ENCODE measurements at regions not wholly inside any gene's neighbourhood (a gene's known extent, or its start where the extent isn't known, plus 50 kb on each side); places are given as distances from the start of the nearest gene placed in this dataset.

GRCh38 chr1:167146903-167147539, 53.1 kb downstream of the STYXL2 start:
- Histone ChIP-seq H3K4ac (replicated peaks; ENCODE audit: insufficient read length, low read depth, low read length) (no peak overlapping the region), H3K4me3 (ENCODE audit: extremely low read depth in 1 of 4, insufficient read depth in 2 of 4, low read depth in 3 of 4, low read length in 4 of 4) (no peak overlapping the region), H4K5ac (ENCODE audit: insufficient read length, low read depth, low read length) (no peak overlapping the region), H3K18ac (ENCODE audit: extremely low read depth, low read length) (no peak overlapping the region), H3K4me1 (replicated peaks in 1 of 4; ENCODE audit: control insufficient read depth in 3 of 4, insufficient read depth in 4 of 4, low read length in 3 of 4) (peaks cover 0 to 4% (median under 1%) of the 10 kb centered on the region in 4 experiments; a peak in 2 of 7 replicates), H3K36me3 (ENCODE audit: control insufficient read depth in 2 of 4, insufficient read depth in 4 of 4, low read length in 3 of 4) (no peaks in the 10 kb centered on the region), H3K9me3 (ENCODE audit: insufficient read depth in 2 of 2, low read depth in 1 of 2, low read length in 1 of 2) (0 out of 4 replicates have a peak, but pooled peaks cover 0 to 7% of the 10 kb centered on the region in 2 experiments), H2AFZ (ENCODE audit: low read length) (no peak overlapping the region), H2AK5ac (ENCODE audit: low read depth, low read length) (no peak overlapping the region), H3K27ac (ENCODE audit: low read depth, low read length) (no peak overlapping the region), H2BK12ac (ENCODE audit: low read depth, low read length) (no peak overlapping the region), H4K91ac (replicated peaks; ENCODE audit: insufficient read length, low read length) (no peak overlapping the region), H3K56ac (replicated peaks; ENCODE audit: insufficient read length, low read depth, low read length) (no peak overlapping the region), H2BK5ac (ENCODE audit: low read depth, low read length) (no peak overlapping the region), H2BK15ac (ENCODE audit: low read length) (no peak overlapping the region), H3K14ac (ENCODE audit: insufficient read length) (no peak overlapping the region), H3K79me1 (ENCODE audit: low read depth, low read length) (no peaks in the 10 kb centered on the region), H3K9ac (replicated peaks in 1 of 4; ENCODE audit: extremely low read depth in 1 of 4, low read depth in 3 of 4, low read length in 3 of 4) (no peak overlapping the region), H3K27me3 (replicated peaks in 1 of 4; ENCODE audit: control insufficient read depth in 3 of 4, extremely low read depth in 1 of 4, insufficient read depth in 3 of 4, low read length in 3 of 4) (no peaks in the 10 kb centered on the region), H2BK20ac (ENCODE audit: low read length) (no peak overlapping the region), H4K20me1 (replicated peaks in 1 of 2; ENCODE audit: control insufficient read depth in 1 of 2, insufficient read depth in 2 of 2, low read length in 2 of 2) (no peaks in the 10 kb centered on the region), H3K79me2 (ENCODE audit: control insufficient read depth in 1 of 2, insufficient read depth in 2 of 2, low read length in 2 of 2) (no peaks in the 10 kb centered on the region), H3K23me2 (ENCODE audit: low read depth, low read length) (no peaks in the 10 kb centered on the region), H2BK120ac (replicated peaks; ENCODE audit: low read depth, low read length) (no peak overlapping the region), H3K23ac (ENCODE audit: insufficient read length) (no peak overlapping the region), H3K4me2 (ENCODE audit: insufficient read depth in 1 of 2, low read depth in 2 of 2, low read length in 2 of 2) (no peak overlapping the region), H4K8ac (ENCODE audit: extremely low read depth, insufficient read depth, low read length) (no peak overlapping the region)
- FAIRE-seq (no peak), DNase-seq (ENCODE audit: low read depth in 1 of 2, low spot score in 2 of 2) (no peak)
- ChIA-PET POLR2A (ENCODE audit: partially characterized antibody) (interaction anchor here (0.7 to 2.0 kb wide), 3 partner anchors 8 to 1281 kb away, joined by 3 to 11 read pairs (median 4); no protein-coding TSS in a partner anchor), CTCF (ENCODE audit: partially characterized antibody) (interaction anchor here (2.0 to 3.0 kb wide), 3 partner anchors 9 to 87 kb away, joined by 5 to 13 read pairs (median 6); no protein-coding TSS in a partner anchor)
- WGBS, 2 experiments (ENCODE audit: extremely low coverage in 1 of 2, insufficient coverage in 1 of 2, insufficient read length in 1 of 2, insufficient replicate concordance in 2 of 2, low coverage in 1 of 2, low lambda C conversion rate in 2 of 2, missing lambda C conversion rate in 1 of 2) = 92% methylated on average over 2 of the region's 2 CpGs; no CpG with 5 or more reads in 1 of the 2 experiments
- TF ChIP-seq NANOG (IDR thresholded peaks at IDR 0.05; ENCODE audit: insufficient read depth, low read depth, low read length, poor library complexity, severe bottlenecking) = no peak
- no peak for TF ChIP-seq JUND (IDR thresholded peaks at IDR 0.05; ENCODE audit: low read length)
- TF ChIP-seq CREB1 (IDR thresholded peaks at IDR 0.05) = no peak
- TF ChIP-seq GTF2F1 (IDR thresholded peaks at IDR 0.05; ENCODE audit: borderline replicate concordance, low read depth, low read length) = no peak
- TF ChIP-seq CHD2 (IDR thresholded peaks at IDR 0.05; ENCODE audit: low read length) = no peak
- no peak for TF ChIP-seq SP4 (IDR thresholded peaks at IDR 0.05; ENCODE audit: low read length)
- no peak for TF ChIP-seq BRCA1 (IDR thresholded peaks at IDR 0.05; ENCODE audit: low read depth, low read length)
- no peak for TF ChIP-seq SIN3A (conservative IDR thresholded peaks at IDR 0.05 in 1 of 2, IDR thresholded peaks at IDR 0.05 in 1 of 2; ENCODE audit: low read depth in 1 of 2, low read length in 2 of 2)
- TF ChIP-seq POU5F1 (IDR thresholded peaks at IDR 0.05; ENCODE audit: low read depth, low read length) = no peak
- TF ChIP-seq TAF7 (optimal IDR thresholded peaks at IDR 0.05; ENCODE audit: borderline replicate concordance, low read depth, low read length) = no peak
- TF ChIP-seq BCL11A (IDR thresholded peaks at IDR 0.05; ENCODE audit: low read depth in 2 of 2, low read length in 2 of 2) = no peak
- no peak for TF ChIP-seq CHD1 (IDR thresholded peaks at IDR 0.05; ENCODE audit: low read depth, low read length)

Data from H1 (cell line).